Endodermal cell (in vitro differentiated cells): ENCODE measurements at regions not wholly inside any gene's neighbourhood (a gene's known extent, or its start where the extent isn't known, plus 50 kb on each side); places are given as distances from the start of the nearest gene placed in this dataset.
A peak's percentile ranks its signal among the peaks of the same experiment; 100 is the strongest.

Experiments used
- DNase-seq: peaks from one replicate; pipeline ENCODE4 v3.0.0-alpha.2; 2017
- H3K27ac ChIP-seq: 2 replicates; pipeline ENCODE4 v1.5.1; 2013; ENCODE audit warnings: mild to moderate bottlenecking, low read depth, low read length, moderate library complexity
- H3K27me3 ChIP-seq: 2 replicates; pipeline ENCODE4 v1.6.1; 2013; ENCODE audit warnings: mild to moderate bottlenecking, low read length, moderate library complexity; ENCODE audit not compliant: insufficient read depth, control insufficient read depth, poor library complexity, severe bottlenecking
- H3K36me3 ChIP-seq: 2 replicates; pipeline ENCODE4 v1.7.0; 2013; ENCODE audit warnings: mild to moderate bottlenecking, low read length, moderate library complexity; ENCODE audit not compliant: control insufficient read depth, insufficient read depth
- H3K4me1 ChIP-seq: one replicate; pipeline ENCODE4 v1.7.0; 2013; ENCODE audit warnings: low read length; ENCODE audit not compliant: control insufficient read depth, insufficient read depth
- H3K4me3 ChIP-seq: 2 replicates; pipeline ENCODE4 v1.5.1; 2013; ENCODE audit warnings: mild to moderate bottlenecking, low read length, moderate library complexity
- H3K9ac ChIP-seq: 2 replicates; pipeline ENCODE4 v1.6.1; 2013; ENCODE audit warnings: mild to moderate bottlenecking, low read length, moderate library complexity; ENCODE audit not compliant: poor library complexity, severe bottlenecking; ENCODE audit errors: extremely low read depth
- H3K9me3 ChIP-seq: 2 replicates; pipeline ENCODE4 v1.6.1; 2013; ENCODE audit warnings: mild to moderate bottlenecking, low read length, moderate library complexity; ENCODE audit not compliant: control insufficient read depth
- H3K27ac Mint-ChIP-seq: 2 replicates; pipeline ENCODE4 v1.8.0; 2020; ENCODE audit warnings: mixed read lengths
- H3K27me3 Mint-ChIP-seq: 2 replicates; pipeline ENCODE4 v1.8.0; 2021; ENCODE audit warnings: mild to moderate bottlenecking, mixed read lengths; ENCODE audit not compliant: insufficient read depth
- H3K36me3 Mint-ChIP-seq: 2 replicates; pipeline ENCODE4 v1.8.0; 2020; ENCODE audit warnings: low read depth, mixed read lengths
- H3K4me1 Mint-ChIP-seq: 2 replicates; pipeline ENCODE4 v1.8.0; 2020; ENCODE audit warnings: mixed read lengths
- H3K4me3 Mint-ChIP-seq: 2 replicates; pipeline ENCODE4 v1.8.0; 2020; ENCODE audit warnings: mild to moderate bottlenecking, moderate library complexity, mixed read lengths
- H3K9me3 Mint-ChIP-seq: 2 replicates; pipeline ENCODE4 v1.8.0; 2020; ENCODE audit warnings: mild to moderate bottlenecking, mixed read lengths
- WGBS, 2 experiments: methylation state at CpG; one replicate each; pipeline versions ENCODE4 v1.1.5 to v1.1.7; 2013; ENCODE audit warnings: missing lambda C conversion rate in 2 of 2, mixed read lengths in 1 of 2; ENCODE audit not compliant: insufficient coverage in 1 of 2, insufficient read length in 1 of 2; 5-methylcytosine and 5-hydroxymethylcytosine counted together
- TF ChIP-seq, protein P1 (sequence below): fragments of 200-600 bp; sonication (generic); conservative IDR thresholded peaks from 2 replicates; pipeline ENCODE4 v1.5.0; 2021; ENCODE audit warnings: antibody characterized with exemption, mild to moderate bottlenecking

GRCh38 chr7:131747658-131748232 is 191.3 kb upstream of the PODXL start:
- H3K4me1 Mint-ChIP-seq: peaks cover 6% of the 10 kb centered on the region
- no peak overlapping the region for H3K4me3 Mint-ChIP-seq
- no peaks in the 10 kb centered on the region for H3K36me3 Mint-ChIP-seq
- 50 to 72% methylated on average over 1 to 2 of the region's 3 CpGs for WGBS, 2 experiments
- no peaks in the 10 kb centered on the region for H3K4me1 ChIP-seq
- H3K9me3 Mint-ChIP-seq: no peaks in the 10 kb centered on the region
- no peaks in the 10 kb centered on the region for H3K27me3 Mint-ChIP-seq
- no peaks in the 10 kb centered on the region for H3K9me3 ChIP-seq
- H3K27me3 ChIP-seq: no peaks in the 10 kb centered on the region
- no peak overlapping the region for H3K27ac Mint-ChIP-seq
- H3K4me3 ChIP-seq: no peak overlapping the region
- H3K27ac ChIP-seq: no peak overlapping the region
- no peak for DNase-seq
- H3K9ac ChIP-seq: no peak overlapping the region
- H3K36me3 ChIP-seq: no peaks in the 10 kb centered on the region
- TF ChIP-seq, protein P1, sequence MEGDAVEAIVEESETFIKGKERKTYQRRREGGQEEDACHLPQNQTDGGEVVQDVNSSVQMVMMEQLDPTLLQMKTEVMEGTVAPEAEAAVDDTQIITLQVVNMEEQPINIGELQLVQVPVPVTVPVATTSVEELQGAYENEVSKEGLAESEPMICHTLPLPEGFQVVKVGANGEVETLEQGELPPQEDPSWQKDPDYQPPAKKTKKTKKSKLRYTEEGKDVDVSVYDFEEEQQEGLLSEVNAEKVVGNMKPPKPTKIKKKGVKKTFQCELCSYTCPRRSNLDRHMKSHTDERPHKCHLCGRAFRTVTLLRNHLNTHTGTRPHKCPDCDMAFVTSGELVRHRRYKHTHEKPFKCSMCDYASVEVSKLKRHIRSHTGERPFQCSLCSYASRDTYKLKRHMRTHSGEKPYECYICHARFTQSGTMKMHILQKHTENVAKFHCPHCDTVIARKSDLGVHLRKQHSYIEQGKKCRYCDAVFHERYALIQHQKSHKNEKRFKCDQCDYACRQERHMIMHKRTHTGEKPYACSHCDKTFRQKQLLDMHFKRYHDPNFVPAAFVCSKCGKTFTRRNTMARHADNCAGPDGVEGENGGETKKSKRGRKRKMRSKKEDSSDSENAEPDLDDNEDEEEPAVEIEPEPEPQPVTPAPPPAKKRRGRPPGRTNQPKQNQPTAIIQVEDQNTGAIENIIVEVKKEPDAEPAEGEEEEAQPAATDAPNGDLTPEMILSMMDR: no peak

DNA sequence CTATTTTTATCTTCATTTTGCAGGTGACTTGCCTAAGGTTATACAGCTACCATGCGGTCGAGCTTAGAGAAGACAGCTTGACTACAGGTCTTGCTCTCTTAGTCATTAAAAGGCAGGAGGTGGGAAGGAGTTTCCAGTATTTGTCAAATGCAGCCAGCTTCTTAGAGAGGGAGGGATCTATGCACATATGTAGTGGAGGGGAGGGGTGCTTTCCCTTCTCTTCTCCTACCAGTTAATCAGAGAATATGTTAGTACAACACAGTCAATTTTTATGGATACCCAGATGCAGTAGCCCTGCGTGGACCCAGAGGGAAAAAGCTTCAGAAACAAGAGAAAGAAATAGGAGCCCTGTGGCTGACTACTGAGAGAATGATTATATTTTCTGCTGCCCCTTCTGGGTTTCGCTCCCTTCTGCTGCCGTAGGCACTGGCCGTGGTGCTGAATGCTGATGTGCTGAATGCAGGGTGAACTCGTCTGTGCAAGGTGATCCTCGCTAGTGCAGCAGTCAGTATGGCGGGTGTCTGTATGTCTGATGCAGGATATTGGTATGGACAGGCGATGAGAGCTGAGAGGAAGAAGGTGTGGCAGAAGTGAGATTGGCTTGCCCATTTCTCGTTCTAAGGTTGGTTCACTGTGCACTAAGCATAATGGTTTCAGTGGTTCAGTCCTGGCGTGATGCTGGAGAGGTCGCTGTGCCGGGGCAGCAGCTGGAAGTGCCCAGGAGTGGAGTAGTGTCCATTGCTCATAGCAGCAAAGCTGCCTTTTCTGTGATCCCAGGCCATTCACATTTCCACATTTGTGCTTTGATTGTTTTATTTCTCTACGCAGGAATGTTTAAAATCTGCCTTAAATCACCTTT is 189.2 kb upstream of the PODXL start:
- DNase-seq: peak; percentile 94
- no peaks in the 10 kb centered on the region for H3K27me3 Mint-ChIP-seq
- TF ChIP-seq, protein P1: no peak
- no peaks in the 10 kb centered on the region for H3K36me3 Mint-ChIP-seq
- no peak overlapping the region for H3K4me3 Mint-ChIP-seq
- Histone ChIP-seq H3K4me1 (no peaks in the 10 kb centered on the region), H3K27me3 (no peaks in the 10 kb centered on the region), H3K9ac (no peak overlapping the region), H3K4me3 (no peak overlapping the region), H3K9me3 (no peaks in the 10 kb centered on the region), H3K27ac (no peak overlapping the region), H3K36me3 (no peaks in the 10 kb centered on the region)
- H3K27ac Mint-ChIP-seq: no peak overlapping the region
- H3K9me3 Mint-ChIP-seq: no peaks in the 10 kb centered on the region
- 56 to 58% methylated on average over 14 to 15 of the region's 15 CpGs for WGBS, 2 experiments
- peaks cover 6% of the 10 kb centered on the region for H3K4me1 Mint-ChIP-seq

GRCh38 chr7:131741446-131741845 is 185.0 kb upstream of the PODXL start:
- H3K27ac ChIP-seq: no peak overlapping the region
- 86 to 100% methylated on average over 3 to 4 of the region's 4 CpGs for WGBS, 2 experiments

More at GRCh38 chr7:131741446-131741845, 185.0 kb upstream of the PODXL start:
- Mint-ChIP-seq H3K36me3 (no peaks in the 10 kb centered on the region), H3K4me3 (no peak overlapping the region), H3K9me3 (no peaks in the 10 kb centered on the region), H3K27ac (no peak overlapping the region), H3K4me1 (no peaks in the 10 kb centered on the region), H3K27me3 (peaks cover 3% of the 10 kb centered on the region)
- no peaks in the 10 kb centered on the region for H3K36me3 ChIP-seq
- H3K9me3 ChIP-seq: no peaks in the 10 kb centered on the region
- H3K4me1 ChIP-seq: no peaks in the 10 kb centered on the region
- TF ChIP-seq, protein P1: no peak
- no peak overlapping the region for H3K4me3 ChIP-seq
- no peak overlapping the region for H3K9ac ChIP-seq
- no peak for DNase-seq
- no peaks in the 10 kb centered on the region for H3K27me3 ChIP-seq
